Esophagus muscularis mucosa (tissue), 3 donors: ENCODE measurements at regions not wholly inside any gene's neighbourhood (a gene's known extent, or its start where the extent isn't known, plus 50 kb on each side); places are given as distances from the start of the nearest gene placed in this dataset.

ENCODE experiments used
- POLR2A ChIP-seq: fragments of 450-650 bp; IDR thresholded peaks from one replicate; pipeline ENCODE4 v1.6.1; 2017; ENCODE audit warnings: antibody characterized with exemption, moderate library complexity, mild to moderate bottlenecking, low read depth
- TF ChIP-seq, protein P1 (sequence below), 3 experiments: fragments of 200-600 bp in 2 of 3; fragments of 450-650 bp in 1 of 3; sonication (generic) in 2 of 3; IDR thresholded peaks; one replicate each; pipeline ENCODE4 v1.5.1; 2017 to 2019; ENCODE audit warnings: antibody characterized with exemption in 3 of 3, mild to moderate bottlenecking in 2 of 3, moderate library complexity in 1 of 3

DNA sequence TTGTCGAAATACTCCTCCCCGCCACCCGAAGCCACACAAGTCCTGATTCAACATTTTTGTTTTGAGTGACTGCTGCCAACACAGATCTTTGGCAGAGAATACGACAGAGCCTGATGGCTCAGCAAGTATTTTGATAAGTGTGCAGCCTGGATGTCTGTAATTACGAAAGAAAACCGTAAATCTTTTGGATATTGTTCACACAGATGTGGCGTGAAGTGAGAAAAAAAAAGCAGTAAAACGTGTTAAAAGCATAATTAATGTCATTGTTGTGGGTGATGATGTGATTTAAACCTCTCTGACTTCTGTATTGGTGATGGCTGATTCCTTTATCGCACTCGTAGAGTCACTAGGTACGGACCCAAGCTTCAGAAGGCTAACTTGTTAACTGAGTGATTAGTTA is 98.7 kb downstream of the PHETA1 start:
- TF ChIP-seq, protein P1, sequence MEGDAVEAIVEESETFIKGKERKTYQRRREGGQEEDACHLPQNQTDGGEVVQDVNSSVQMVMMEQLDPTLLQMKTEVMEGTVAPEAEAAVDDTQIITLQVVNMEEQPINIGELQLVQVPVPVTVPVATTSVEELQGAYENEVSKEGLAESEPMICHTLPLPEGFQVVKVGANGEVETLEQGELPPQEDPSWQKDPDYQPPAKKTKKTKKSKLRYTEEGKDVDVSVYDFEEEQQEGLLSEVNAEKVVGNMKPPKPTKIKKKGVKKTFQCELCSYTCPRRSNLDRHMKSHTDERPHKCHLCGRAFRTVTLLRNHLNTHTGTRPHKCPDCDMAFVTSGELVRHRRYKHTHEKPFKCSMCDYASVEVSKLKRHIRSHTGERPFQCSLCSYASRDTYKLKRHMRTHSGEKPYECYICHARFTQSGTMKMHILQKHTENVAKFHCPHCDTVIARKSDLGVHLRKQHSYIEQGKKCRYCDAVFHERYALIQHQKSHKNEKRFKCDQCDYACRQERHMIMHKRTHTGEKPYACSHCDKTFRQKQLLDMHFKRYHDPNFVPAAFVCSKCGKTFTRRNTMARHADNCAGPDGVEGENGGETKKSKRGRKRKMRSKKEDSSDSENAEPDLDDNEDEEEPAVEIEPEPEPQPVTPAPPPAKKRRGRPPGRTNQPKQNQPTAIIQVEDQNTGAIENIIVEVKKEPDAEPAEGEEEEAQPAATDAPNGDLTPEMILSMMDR (IDR thresholded peaks at IDR 0.05) = no peak
- TF ChIP-seq POLR2A = no peak
